Calu3 (cell line): ENCODE measurements at regions not wholly inside any gene's neighbourhood (a gene's known extent, or its start where the extent isn't known, plus 50 kb on each side); places are given as distances from the start of the nearest gene placed in this dataset.

Experiments used
- BruUV-seq: library from RNA; stranded (reverse); fragments of 400-500 nt; replicated peaks from 2 replicates; lab custom pipeline; 2021; lab: Mats Ljungman, UMichigan
- CTCF ChIA-PET: fragments of 300-600 bp; sonication (Branson Sonifier 250); formaldehyde crosslinking; loops from one replicate; lab custom pipeline; 2022; ENCODE audit warnings: antibody characterized with exemption; lab: Charles Lee
- DNase-seq: peaks from one replicate; pipeline ENCODE4 v3.0.0; 2022
- H3K27ac Mint-ChIP-seq: one replicate; pipeline ENCODE4 v1.8.0; 2022; ENCODE audit warnings: mixed read lengths; ENCODE audit not compliant: unreplicated experiment
- H3K27me3 Mint-ChIP-seq: one replicate; pipeline ENCODE4 v1.8.0; 2022; ENCODE audit warnings: mixed read lengths; ENCODE audit not compliant: unreplicated experiment
- H3K36me3 Mint-ChIP-seq: one replicate; pipeline ENCODE4 v1.8.0; 2022; ENCODE audit warnings: mild to moderate bottlenecking, moderate library complexity, mixed read lengths; ENCODE audit not compliant: insufficient read depth, unreplicated experiment
- H3K4me1 Mint-ChIP-seq: one replicate; pipeline ENCODE4 v1.8.0; 2022; ENCODE audit warnings: mild to moderate bottlenecking, low read depth, mixed read lengths; ENCODE audit not compliant: unreplicated experiment
- H3K4me3 Mint-ChIP-seq: one replicate; pipeline ENCODE4 v1.8.0; 2022; ENCODE audit warnings: mild to moderate bottlenecking, low read depth, moderate library complexity, mixed read lengths; ENCODE audit not compliant: unreplicated experiment
- H3K9me3 Mint-ChIP-seq: one replicate; pipeline ENCODE4 v1.8.0; 2022; ENCODE audit warnings: low read depth, mixed read lengths; ENCODE audit not compliant: unreplicated experiment
- intact Hi-C: fragments of 100-400 bp; cut with micrococcal nuclease; formaldehyde crosslinking; loops from one replicate; pipeline ENCODE4 v1.10.0; 2022; ENCODE audit not compliant: unreplicated experiment
- TF ChIP-seq, protein P1 (sequence below): fragments of 200-600 bp; IDR thresholded peaks from one replicate; pipeline ENCODE4 v1.8.0; 2022; ENCODE audit warnings: antibody characterized with exemption; ENCODE audit not compliant: unreplicated experiment

DNA sequence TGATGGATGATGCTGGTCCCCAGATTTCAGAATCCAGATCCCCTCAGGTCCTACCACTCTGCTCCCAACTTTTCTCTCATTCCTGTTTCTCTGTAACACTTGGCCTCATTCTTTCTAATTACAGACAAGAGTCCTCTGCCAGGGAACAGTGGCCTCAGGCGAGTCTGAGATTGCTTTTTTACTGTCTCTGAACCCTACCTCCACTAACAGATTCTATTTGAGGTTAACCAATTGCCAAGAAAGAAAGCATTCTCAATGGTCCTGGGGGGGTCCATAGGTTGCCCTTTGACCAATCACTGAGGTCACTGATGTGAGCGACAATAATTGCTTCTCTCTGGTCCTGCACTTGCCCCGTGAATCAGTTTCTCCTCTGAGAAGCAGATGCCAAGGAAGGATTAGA, 145.2 kb upstream of the TMEM108 start:
- peaks cover 2% of the 10 kb centered on the region for H3K9me3 Mint-ChIP-seq
- H3K36me3 Mint-ChIP-seq, result no peaks in the 10 kb centered on the region
- H3K4me3 Mint-ChIP-seq, result no peak overlapping the region
- TF ChIP-seq, protein P1, sequence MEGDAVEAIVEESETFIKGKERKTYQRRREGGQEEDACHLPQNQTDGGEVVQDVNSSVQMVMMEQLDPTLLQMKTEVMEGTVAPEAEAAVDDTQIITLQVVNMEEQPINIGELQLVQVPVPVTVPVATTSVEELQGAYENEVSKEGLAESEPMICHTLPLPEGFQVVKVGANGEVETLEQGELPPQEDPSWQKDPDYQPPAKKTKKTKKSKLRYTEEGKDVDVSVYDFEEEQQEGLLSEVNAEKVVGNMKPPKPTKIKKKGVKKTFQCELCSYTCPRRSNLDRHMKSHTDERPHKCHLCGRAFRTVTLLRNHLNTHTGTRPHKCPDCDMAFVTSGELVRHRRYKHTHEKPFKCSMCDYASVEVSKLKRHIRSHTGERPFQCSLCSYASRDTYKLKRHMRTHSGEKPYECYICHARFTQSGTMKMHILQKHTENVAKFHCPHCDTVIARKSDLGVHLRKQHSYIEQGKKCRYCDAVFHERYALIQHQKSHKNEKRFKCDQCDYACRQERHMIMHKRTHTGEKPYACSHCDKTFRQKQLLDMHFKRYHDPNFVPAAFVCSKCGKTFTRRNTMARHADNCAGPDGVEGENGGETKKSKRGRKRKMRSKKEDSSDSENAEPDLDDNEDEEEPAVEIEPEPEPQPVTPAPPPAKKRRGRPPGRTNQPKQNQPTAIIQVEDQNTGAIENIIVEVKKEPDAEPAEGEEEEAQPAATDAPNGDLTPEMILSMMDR, result no peak
- H3K4me1 Mint-ChIP-seq, result no peaks in the 10 kb centered on the region
- no peak for DNase-seq
- H3K27ac Mint-ChIP-seq, result no peak overlapping the region
- CTCF ChIA-PET, result no interaction called here
- intact Hi-C loops, result no loop called here
- H3K27me3 Mint-ChIP-seq, result peaks cover 15% of the 10 kb centered on the region
- BruUV-seq, result no TSS peak

DNA sequence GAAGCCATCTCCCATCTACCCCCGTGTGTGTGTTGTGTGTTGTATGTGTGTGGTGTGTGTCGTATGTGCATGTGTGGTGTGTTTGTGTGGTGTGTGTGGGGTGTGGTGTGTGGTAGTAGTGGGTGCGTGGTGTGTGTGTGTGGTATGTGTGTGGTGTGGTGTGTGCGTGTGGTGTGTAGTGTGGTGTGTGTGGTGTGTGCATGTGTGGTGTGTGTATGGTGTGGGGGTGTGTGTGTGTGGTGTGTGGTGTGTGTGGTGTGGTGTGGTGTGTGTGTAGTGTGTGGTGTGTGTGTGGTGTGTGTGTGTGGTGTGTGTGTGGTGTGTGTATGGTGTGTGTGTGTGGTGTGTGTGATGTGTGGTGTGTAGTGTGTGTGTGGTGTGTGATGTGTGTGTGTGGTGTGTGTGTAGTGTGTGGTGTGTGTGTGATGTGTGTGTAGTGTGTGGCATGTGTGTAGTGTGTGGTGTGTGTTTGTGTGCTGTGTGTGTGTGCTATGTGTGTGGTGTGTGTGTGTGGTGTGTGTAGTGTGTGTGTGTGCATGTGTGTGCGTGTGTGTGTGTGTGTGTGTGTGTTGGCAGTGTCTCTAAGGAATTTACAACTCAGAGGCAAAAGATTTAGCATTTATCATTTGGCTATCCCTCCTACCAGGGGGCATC, 156.3 kb upstream of the TMEM108 start:
- CTCF ChIA-PET, result interaction anchor here (0.7 kb wide), 1 partner anchor 1126 kb away, joined by 3 read pairs; no protein-coding TSS in a partner anchor
- intact Hi-C loops, result no loop called here
- H3K36me3 Mint-ChIP-seq, result no peaks in the 10 kb centered on the region
- H3K27ac Mint-ChIP-seq, result no peak overlapping the region
- H3K4me3 Mint-ChIP-seq, result no peak overlapping the region
- H3K9me3 Mint-ChIP-seq, result peaks cover 6% of the 10 kb centered on the region
- no peak for DNase-seq
- no peaks in the 10 kb centered on the region for H3K4me1 Mint-ChIP-seq
- TF ChIP-seq, protein P1, result no peak
- H3K27me3 Mint-ChIP-seq, result peaks cover 4% of the 10 kb centered on the region
- no TSS peak for BruUV-seq

DNA sequence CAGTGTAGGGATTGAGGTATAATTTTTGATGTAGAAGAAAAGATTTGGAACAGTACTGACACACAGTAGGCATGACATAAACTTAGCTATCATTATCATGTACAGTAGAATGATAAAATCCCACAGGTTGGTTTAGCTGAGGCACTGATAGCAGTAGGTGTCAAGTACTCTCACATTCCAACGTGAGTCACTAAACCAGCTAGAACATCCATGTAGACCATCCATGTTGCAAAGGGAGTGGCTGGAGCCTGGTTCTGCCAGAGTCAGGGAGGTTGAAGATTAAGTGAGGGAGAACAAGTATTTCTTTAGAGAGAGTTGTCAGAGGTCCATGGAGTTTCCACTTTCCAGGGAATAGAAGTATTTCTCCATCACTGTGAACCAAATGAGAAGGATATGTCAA, 157.2 kb upstream of the TMEM108 start:
- Mint-ChIP-seq H3K4me1 (no peaks in the 10 kb centered on the region), H3K36me3 (no peaks in the 10 kb centered on the region), H3K27ac (no peak overlapping the region), H3K27me3 (peaks cover 13% of the 10 kb centered on the region), H3K4me3 (no peak overlapping the region), H3K9me3 (peaks cover 6% of the 10 kb centered on the region)
- no TSS peak for BruUV-seq
- intact Hi-C loops, result no loop called here
- CTCF ChIA-PET, result no interaction called here
- no peak for DNase-seq
- TF ChIP-seq, protein P1, result no peak

DNA sequence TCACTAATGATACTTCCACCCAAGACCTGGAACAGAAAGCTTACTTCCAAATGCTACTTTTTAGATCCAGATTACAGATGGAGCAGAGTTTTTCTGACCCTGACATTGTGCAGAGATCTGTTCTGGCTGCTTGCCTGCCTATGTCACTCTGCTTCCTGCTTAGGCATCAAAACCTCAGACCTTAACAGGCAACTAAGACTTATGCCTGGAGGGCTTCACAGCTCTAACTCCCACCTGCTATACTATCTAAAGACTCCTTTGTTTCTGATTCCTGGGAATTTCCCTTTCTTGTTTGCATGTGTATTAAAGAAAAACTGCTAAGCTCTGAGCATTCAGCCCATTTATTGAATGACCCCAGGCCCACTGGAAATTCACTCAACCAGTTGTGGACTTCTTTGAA, 157.4 kb upstream of the NPHP3 start:
- Mint-ChIP-seq H3K4me1 (no peaks in the 10 kb centered on the region), H3K4me3 (no peak overlapping the region), H3K36me3 (no peaks in the 10 kb centered on the region), H3K27ac (no peak overlapping the region), H3K9me3 (peaks cover 6% of the 10 kb centered on the region), H3K27me3 (peaks cover 19% of the 10 kb centered on the region)
- TF ChIP-seq, protein P1, result no peak
- CTCF ChIA-PET, result no interaction called here
- BruUV-seq, result no TSS peak
- intact Hi-C loops, result no loop called here
- peak; percentile 35 for DNase-seq
